ENCODE measurements at regions not wholly inside any gene's neighbourhood (a gene's known extent, or its start where the extent isn't known, plus 50 kb on each side); places are given as distances from the start of the nearest gene placed in this dataset.

DNA sequence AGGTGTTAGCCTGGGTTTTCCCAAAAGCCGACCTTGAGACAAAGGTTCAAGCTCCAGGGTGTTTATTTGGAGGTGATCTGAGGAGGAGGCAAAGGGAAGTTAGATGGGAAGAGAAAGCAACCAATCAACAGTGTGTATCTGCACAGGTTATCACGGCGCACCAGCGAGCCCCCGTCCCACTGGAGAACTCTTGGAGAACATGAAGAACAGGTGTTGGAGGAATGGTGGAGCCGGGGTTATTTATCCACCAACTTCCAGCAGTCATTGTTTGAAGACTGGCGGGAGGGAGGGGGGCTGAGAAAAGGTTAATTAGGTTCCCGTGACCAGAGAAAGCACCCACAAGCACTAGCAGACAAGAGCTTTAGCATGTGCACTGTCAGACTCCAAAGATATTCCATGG lies 282.5 kb upstream of the FOXK1 start:
- H3K4me3 ChIP-seq: no peak overlapping the region

DNA sequence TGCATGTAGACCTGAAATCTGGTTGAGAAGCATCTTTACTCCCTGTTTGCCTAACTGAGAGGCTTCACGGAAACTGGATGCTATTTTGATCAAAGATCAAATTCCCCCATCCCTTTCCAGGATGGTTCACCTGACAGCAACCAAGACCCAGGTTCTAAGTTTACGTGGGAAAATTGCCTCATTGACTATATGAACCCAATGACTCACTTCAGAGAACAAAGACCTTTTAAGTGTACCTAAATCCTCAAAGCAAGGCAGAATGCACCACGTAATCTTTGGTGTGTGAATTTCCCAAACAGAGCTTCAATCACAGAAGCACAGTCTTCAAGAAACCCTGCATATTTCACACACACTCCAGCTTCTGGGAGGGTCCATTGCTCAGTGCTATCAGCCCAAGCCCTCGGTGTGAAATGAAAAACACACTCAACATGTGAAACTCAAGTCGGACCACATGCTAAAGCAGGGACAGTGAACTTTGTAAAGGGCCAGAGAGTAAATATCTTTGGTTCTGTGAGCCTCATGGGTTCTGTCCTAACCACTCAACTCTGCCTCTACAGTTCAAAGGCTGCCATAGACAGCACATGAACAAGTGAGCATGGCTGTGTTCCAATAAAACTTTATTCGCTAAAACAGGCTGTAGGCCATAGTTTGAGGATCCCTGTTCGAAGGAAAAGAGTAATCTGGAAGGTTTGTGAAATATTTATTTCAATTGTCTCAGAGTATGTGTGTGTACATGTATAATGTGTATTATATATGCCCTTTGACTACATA lies 275.6 kb upstream of the FOXK1 start:
- ATAC-seq: no peak
- WGBS (ENCODE audit: insufficient coverage, low coverage, low lambda C conversion rate, missing lambda C conversion rate): 57% methylated on average over 5 of the region's 7 CpGs
- no peak overlapping the region for H3K4me3 ChIP-seq
- no peaks in the 10 kb centered on the region for H3K9me3 ChIP-seq
- no peaks in the 10 kb centered on the region for H3K4me1 ChIP-seq
- no peaks in the 10 kb centered on the region for H3K36me3 ChIP-seq
- H3K27ac ChIP-seq: no peak overlapping the region
- intact Hi-C loops (cut with DNase I): no loop called here
- TF ChIP-seq, protein P1, sequence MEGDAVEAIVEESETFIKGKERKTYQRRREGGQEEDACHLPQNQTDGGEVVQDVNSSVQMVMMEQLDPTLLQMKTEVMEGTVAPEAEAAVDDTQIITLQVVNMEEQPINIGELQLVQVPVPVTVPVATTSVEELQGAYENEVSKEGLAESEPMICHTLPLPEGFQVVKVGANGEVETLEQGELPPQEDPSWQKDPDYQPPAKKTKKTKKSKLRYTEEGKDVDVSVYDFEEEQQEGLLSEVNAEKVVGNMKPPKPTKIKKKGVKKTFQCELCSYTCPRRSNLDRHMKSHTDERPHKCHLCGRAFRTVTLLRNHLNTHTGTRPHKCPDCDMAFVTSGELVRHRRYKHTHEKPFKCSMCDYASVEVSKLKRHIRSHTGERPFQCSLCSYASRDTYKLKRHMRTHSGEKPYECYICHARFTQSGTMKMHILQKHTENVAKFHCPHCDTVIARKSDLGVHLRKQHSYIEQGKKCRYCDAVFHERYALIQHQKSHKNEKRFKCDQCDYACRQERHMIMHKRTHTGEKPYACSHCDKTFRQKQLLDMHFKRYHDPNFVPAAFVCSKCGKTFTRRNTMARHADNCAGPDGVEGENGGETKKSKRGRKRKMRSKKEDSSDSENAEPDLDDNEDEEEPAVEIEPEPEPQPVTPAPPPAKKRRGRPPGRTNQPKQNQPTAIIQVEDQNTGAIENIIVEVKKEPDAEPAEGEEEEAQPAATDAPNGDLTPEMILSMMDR (IDR thresholded peaks at IDR 0.05): no peak
- TF ChIP-seq POLR2A (IDR thresholded peaks at IDR 0.05): no peak
- H3K27me3 ChIP-seq: no peaks in the 10 kb centered on the region
- no peak for DNase-seq

More for the DNA sequence above, 282.5 kb upstream of the FOXK1 start:
- intact Hi-C loops (cut with DNase I): no loop called here
- Histone ChIP-seq H3K27me3 (no peaks in the 10 kb centered on the region), H3K4me1 (no peaks in the 10 kb centered on the region), H3K9me3 (no peaks in the 10 kb centered on the region), H3K36me3 (no peaks in the 10 kb centered on the region), H3K27ac (no peak overlapping the region)
- TF ChIP-seq, protein P1 (IDR thresholded peaks at IDR 0.05): no peak
- TF ChIP-seq POLR2A (IDR thresholded peaks at IDR 0.05): no peak
- 64% methylated on average over 4 of the region's 8 CpGs for WGBS (ENCODE audit: insufficient coverage, low coverage, low lambda C conversion rate, missing lambda C conversion rate)
- DNase-seq: no peak
- no peak for ATAC-seq

DNA sequence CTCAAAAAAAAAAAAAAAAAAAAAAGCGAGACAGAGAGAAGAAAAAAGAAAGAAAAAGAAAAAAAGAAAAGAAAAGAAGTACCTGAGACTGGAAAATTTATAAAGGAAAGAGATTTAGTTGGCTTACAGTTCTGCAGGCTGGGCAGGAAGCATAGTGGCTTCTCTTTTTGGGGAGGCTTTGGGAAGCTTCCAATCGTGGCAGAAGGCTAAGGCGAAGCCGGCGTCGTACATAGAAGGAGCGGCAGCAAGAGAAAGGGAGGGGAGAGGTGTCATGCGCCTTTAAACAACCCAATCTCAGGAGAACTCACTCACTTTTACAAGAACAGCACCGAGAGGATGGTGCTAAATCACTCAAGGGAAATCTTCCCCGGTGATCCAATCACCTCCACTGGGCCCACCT lies 272.1 kb upstream of the FOXK1 start:
- no peak for ATAC-seq
- Histone ChIP-seq H3K4me1 (no peaks in the 10 kb centered on the region), H3K9me3 (peaks cover 0 to 4% (median 0%) of the 10 kb centered on the region in 4 donors), H3K36me3 (no peaks in the 10 kb centered on the region), H3K4me3 (no peak overlapping the region), H3K27ac (no peak overlapping the region), H3K27me3 (no peaks in the 10 kb centered on the region)
- no peak for DNase-seq
- intact Hi-C loops (cut with DNase I): no loop called here
- no peak for TF ChIP-seq POLR2A (IDR thresholded peaks at IDR 0.05)
- TF ChIP-seq, protein P1 (IDR thresholded peaks at IDR 0.05): no peak
- 84% methylated on average over 6 of the region's 10 CpGs for WGBS (ENCODE audit: insufficient coverage, low coverage, low lambda C conversion rate, missing lambda C conversion rate)

DNA sequence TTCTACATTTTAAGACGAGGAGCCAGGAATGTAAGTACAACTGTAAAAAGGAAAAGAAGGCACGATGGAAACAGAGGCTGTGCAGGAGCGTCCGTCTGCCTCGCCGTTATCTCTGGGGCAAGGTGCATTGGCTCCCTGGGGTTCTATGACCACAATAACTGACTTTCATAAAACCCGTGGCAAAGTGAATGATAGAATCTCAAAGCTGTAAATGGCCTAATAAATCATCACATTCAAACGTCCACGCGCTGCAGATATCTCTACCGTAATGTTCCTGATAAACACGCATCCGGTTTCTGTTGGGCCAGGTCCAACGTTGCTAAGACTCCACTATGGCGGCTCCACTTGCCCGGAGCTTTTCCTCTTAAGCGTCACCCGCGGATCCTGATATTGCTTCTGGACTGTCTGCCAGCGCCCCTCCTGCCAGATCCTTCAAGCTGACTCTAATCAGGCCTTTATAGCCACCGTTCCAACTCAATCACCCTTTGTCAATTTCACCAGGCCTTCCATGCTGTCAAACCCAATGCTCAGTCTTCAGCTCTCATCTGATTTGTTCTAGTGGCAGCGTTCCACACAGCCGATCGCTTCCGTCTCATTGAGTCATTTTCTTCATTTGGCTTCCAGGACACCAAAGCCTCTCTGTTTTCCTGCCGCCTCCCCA lies 265.6 kb upstream of the FOXK1 start:
- no peak for TF ChIP-seq POLR2A (IDR thresholded peaks at IDR 0.05)
- TF ChIP-seq, protein P1 (IDR thresholded peaks at IDR 0.05): no peak
- ATAC-seq: no peak
- no peak for DNase-seq

More for the DNA sequence above, 265.6 kb upstream of the FOXK1 start:
- no peaks in the 10 kb centered on the region for H3K36me3 ChIP-seq
- H3K4me1 ChIP-seq: no peaks in the 10 kb centered on the region
- no peak overlapping the region for H3K4me3 ChIP-seq
- WGBS (ENCODE audit: insufficient coverage, low coverage, low lambda C conversion rate, missing lambda C conversion rate): 62% methylated on average over 20 of the region's 26 CpGs
- H3K27ac ChIP-seq: no peak overlapping the region
- intact Hi-C loops (cut with DNase I): no loop called here
- peaks cover 0 to 4% (median 0%) of the 10 kb centered on the region in 4 donors for H3K9me3 ChIP-seq
- H3K27me3 ChIP-seq: no peaks in the 10 kb centered on the region
